Caki2 (cell line): ENCODE measurements at regions not wholly inside any gene's neighbourhood (a gene's known extent, or its start where the extent isn't known, plus 50 kb on each side); places are given as distances from the start of the nearest gene placed in this dataset.
"Not testable (repeated sequence)": the region's sequence is repeated elsewhere in the genome, so short reads cannot be mapped to it uniquely, and the experiment has no call there.

ENCODE experiments used
- DNase-seq: peaks from one replicate; pipeline ENCODE4 v3.0.0-alpha.2; 2015; ENCODE audit warnings: low read depth
- in situ Hi-C: cut with HindIII; loops from 2 replicates; pipeline ENCODE4 v1.10.0; 2016; ENCODE audit warnings: low sequenced_read_pairs, low pct_unique_long_range_greater_than_20kb, mixed read lengths

GRCh38 chr3:73827725-73828211, 203.0 kb upstream of the PDZRN3 start:
- DNase-seq: no peak
- in situ Hi-C loops: no loop called here

GRCh38 chr3:73827204-73827603, 202.5 kb upstream of the PDZRN3 start:
- in situ Hi-C loops: no loop called here
- no peak for DNase-seq

- in situ Hi-C loops, DNase-seq: not testable (repeated sequence)
Measured at GRCh38 chr3:73820896-73821295, 196.2 kb upstream of the PDZRN3 start.

- no peak for DNase-seq
- in situ Hi-C loops: no loop called here
Measured at GRCh38 chr3:73820431-73820830, 195.7 kb upstream of the PDZRN3 start.

GRCh38 chr3:73815966-73816365, 191.2 kb upstream of the PDZRN3 start:
- in situ Hi-C loops: no loop called here
- DNase-seq: no peak

- no peak for DNase-seq
- in situ Hi-C loops: no loop called here
Measured at GRCh38 chr3:73813692-73814292, 189.1 kb upstream of the PDZRN3 start.

GRCh38 chr3:73813291-73813690, 188.6 kb upstream of the PDZRN3 start:
- DNase-seq: no peak
- in situ Hi-C loops: no loop called here

GRCh38 chr3:73812054-73812453, 187.3 kb upstream of the PDZRN3 start:
- no peak for DNase-seq
- in situ Hi-C loops: no loop called here

GRCh38 chr3:73808862-73809509, 184.2 kb upstream of the PDZRN3 start:
- no peak for DNase-seq
- in situ Hi-C loops: no loop called here

- no peak for DNase-seq
- in situ Hi-C loops: no loop called here
Measured at GRCh38 chr3:73805435-73805834, 180.7 kb upstream of the PDZRN3 start.

- in situ Hi-C loops: no loop called here
- DNase-seq: no peak
Measured at GRCh38 chr3:73804204-73804603, 179.5 kb upstream of the PDZRN3 start.

- no peak for DNase-seq
- in situ Hi-C loops: no loop called here
Measured at GRCh38 chr3:73801444-73801843, 176.7 kb upstream of the PDZRN3 start.

GRCh38 chr3:73797311-73797710, 172.6 kb upstream of the PDZRN3 start:
- DNase-seq: no peak
- in situ Hi-C loops: no loop called here

- DNase-seq: no peak
- in situ Hi-C loops: no loop called here
Measured at GRCh38 chr3:73796382-73796781, 171.6 kb upstream of the PDZRN3 start.

- in situ Hi-C loops: no loop called here
- DNase-seq: no peak
Measured at GRCh38 chr3:73791356-73791755, 166.6 kb upstream of the PDZRN3 start.

GRCh38 chr3:73789825-73790444, 165.2 kb upstream of the PDZRN3 start:
- no peak for DNase-seq

GRCh38 chr3:73787620-73788019, 162.9 kb upstream of the PDZRN3 start:
- peak; percentile 11 for DNase-seq
- in situ Hi-C loops: no loop called here

More at GRCh38 chr3:73789825-73790444, 165.2 kb upstream of the PDZRN3 start:
- in situ Hi-C loops: no loop called here

GRCh38 chr3:73786998-73787397, 162.3 kb upstream of the PDZRN3 start:
- in situ Hi-C loops: no loop called here
- no peak for DNase-seq

GRCh38 chr3:73786321-73786807, 161.6 kb upstream of the PDZRN3 start:
- peak; percentile 93 for DNase-seq
- in situ Hi-C loops: no loop called here
